K562 (cell line): ENCODE measurements at regions not wholly inside any gene's neighbourhood (a gene's known extent, or its start where the extent isn't known, plus 50 kb on each side); places are given as distances from the start of the nearest gene placed in this dataset.

Experiments used
- CEBPZ ChIP-seq: fragments of 150-350 bp; IDR thresholded peaks from 2 replicates; pipeline ENCODE4 v1.6.1; 2014; ENCODE audit warnings: low read depth, mild to moderate bottlenecking, low read length, borderline replicate concordance
- ELF1 ChIP-seq: fragments of 200-800 bp; sonication (Bioruptor generic); IDR thresholded peaks from 2 replicates; pipeline ENCODE4 v1.6.1; 2016; ENCODE audit warnings: missing genetic modification characterization, missing compliant biosample characterization
- HOMEZ ChIP-seq: fragments of 250-450 bp; sonication (Bioruptor Pico); IDR thresholded peaks from 2 replicates; pipeline ENCODE4 v1.4.0; 2020; ENCODE audit warnings: mild to moderate bottlenecking, moderate library complexity
- MTA3 ChIP-seq: fragments of 450-650 bp; formaldehyde crosslinking; IDR thresholded peaks from 2 replicates; pipeline ENCODE4 v1.6.1; 2017; ENCODE audit warnings: mild to moderate bottlenecking, borderline replicate concordance
- PTBP1 ChIP-seq: fragments of 200-400 bp; formaldehyde crosslinking; IDR thresholded peaks from 2 replicates; pipeline ENCODE4 v1.6.1; 2017; ENCODE audit warnings: low read depth, low read length
- STAG1 ChIP-seq: sonication (generic); formaldehyde crosslinking; IDR thresholded peaks from 2 replicates; pipeline ENCODE4 v1.5.0; 2020; ENCODE audit warnings: missing genetic modification reagents, borderline replicate concordance
- STAT6 ChIP-seq: sonication (generic); formaldehyde crosslinking; IDR thresholded peaks from 2 replicates; pipeline ENCODE4 v1.8.1; 2023; ENCODE audit warnings: mild to moderate bottlenecking, missing genetic modification reagents
- TCF7L2 ChIP-seq: fragments of 150-350 bp; IDR thresholded peaks from 2 replicates; pipeline ENCODE4 v1.6.1; 2016; ENCODE audit warnings: low read depth, mild to moderate bottlenecking, low read length, moderate library complexity
- TRIM24 ChIP-seq, 2 experiments: fragments of 450-650 bp; IDR thresholded peaks; 2 replicates each; pipeline ENCODE4 v1.6.1; 2016
- VEZF1 ChIP-seq: fragments of 200-800 bp; sonication (Bioruptor generic); IDR thresholded peaks from 2 replicates; pipeline ENCODE4 v1.6.1; 2017; ENCODE audit warnings: missing genetic modification characterization, missing compliant biosample characterization
- YBX1 ChIP-seq: fragments of 450-650 bp; IDR thresholded peaks from 2 replicates; pipeline ENCODE4 v1.7.1; 2016; ENCODE audit warnings: mild to moderate bottlenecking
- ZNF277 ChIP-seq: fragments of 250-450 bp; sonication (Bioruptor Pico); IDR thresholded peaks from 2 replicates; pipeline ENCODE4 v1.8.0; 2022; ENCODE audit warnings: inconsistent platforms, mild to moderate bottlenecking, moderate library complexity, borderline replicate concordance
- ZNF408 ChIP-seq: fragments of 250-450 bp; sonication (Bioruptor Pico); IDR thresholded peaks from 2 replicates; pipeline ENCODE4 v1.4.0; 2020; ENCODE audit warnings: low read depth, mild to moderate bottlenecking, moderate library complexity

- TF ChIP-seq CEBPZ (no peak), PTBP1 (no peak), VEZF1 (CRISPR knock-in tag) (no peak), STAG1 (peak; percentile 34; the same call in 1 of the 2 replicates), TRIM24 (IDR thresholded peaks at IDR 0.05) (no peak), YBX1 (no peak), ZNF408 (CRISPR knock-in tag) (peak; percentile 15; the same call in 1 of the 2 replicates), MTA3 (no peak), ZNF277 (peak; percentile 27; the same call in 1 of the 2 replicates), TCF7L2 (no peak), ELF1 (no peak), HOMEZ (CRISPR knock-in tag) (0 out of 2 replicates have a peak, but pooled peaks have one; percentile 50), STAT6 (CRISPR knock-in tag) (no peak)
Observed at GRCh38 chr22:22166941-22167713, 77.5 kb upstream of the VPREB1 start (continued).
